OCI-LY1 (cell line): ENCODE measurements at regions not wholly inside any gene's neighbourhood (a gene's known extent, or its start where the extent isn't known, plus 50 kb on each side); places are given as distances from the start of the nearest gene placed in this dataset.

Experiments
- H2AFZ ChIP-seq: fragments of 200-600 bp; sonication (generic), shearing (Covaris generic); 2 replicates; pipeline ENCODE4 v1.6.0; 2014; ENCODE audit warnings: antibody characterized with exemption, mild to moderate bottlenecking, low read length
- H3F3A ChIP-seq: fragments of 200-600 bp; sonication (generic), shearing (Covaris generic); 2 replicates; pipeline ENCODE4 v1.6.0; 2014; ENCODE audit warnings: mild to moderate bottlenecking, antibody characterized with exemption, low read length, moderate library complexity; ENCODE audit not compliant: insufficient read depth
- H3K27ac ChIP-seq: fragments of 200-600 bp; sonication (generic); 2 replicates; pipeline ENCODE4 v1.5.1; 2014; ENCODE audit warnings: low read length, mixed run types, mild to moderate bottlenecking, low read depth; ENCODE audit not compliant: poor library complexity, severe bottlenecking
- H3K27me3 ChIP-seq: fragments of 200-600 bp; sonication (generic); 2 replicates; pipeline ENCODE4 v1.6.0; 2014; ENCODE audit warnings: antibody characterized with exemption, mild to moderate bottlenecking, low read length, moderate library complexity; ENCODE audit not compliant: insufficient read depth
- H3K36me3 ChIP-seq: fragments of 200-600 bp; sonication (generic); 2 replicates; pipeline ENCODE4 v1.6.1; 2014; ENCODE audit warnings: mild to moderate bottlenecking, antibody characterized with exemption, low read length, moderate library complexity, mixed read lengths; ENCODE audit not compliant: insufficient read depth
- H3K4me1 ChIP-seq: fragments of 200-600 bp; sonication (generic); 2 replicates; pipeline ENCODE4 v1.5.1; 2014; ENCODE audit warnings: mild to moderate bottlenecking, low read length, moderate library complexity; ENCODE audit not compliant: insufficient read depth, severe bottlenecking
- H3K4me2 ChIP-seq: fragments of 200-600 bp; sonication (generic), shearing (Covaris generic); 2 replicates; pipeline ENCODE4 v1.6.1; 2014; ENCODE audit warnings: low read length
- H3K4me3 ChIP-seq: fragments of 200-600 bp; sonication (generic); 2 replicates; pipeline ENCODE4 v1.5.1; 2014; ENCODE audit warnings: low read length, low read depth, mild to moderate bottlenecking, mixed read lengths; ENCODE audit not compliant: poor library complexity, severe bottlenecking
- H3K79me2 ChIP-seq: fragments of 200-600 bp; shearing (Covaris generic); 2 replicates; pipeline ENCODE4 v1.6.1; 2016; ENCODE audit warnings: mixed run types, low read length, mixed read lengths; ENCODE audit not compliant: insufficient read depth
- H3K9ac ChIP-seq: fragments of 200-600 bp; sonication (generic), shearing (Covaris generic); 2 replicates; pipeline ENCODE4 v1.6.1; 2014; ENCODE audit warnings: mild to moderate bottlenecking, low read length, mixed read lengths
- H3K9me2 ChIP-seq: fragments of 200-600 bp; sonication (generic), shearing (Covaris generic); 2 replicates; pipeline ENCODE4 v1.6.1; 2014; ENCODE audit warnings: low read depth, mild to moderate bottlenecking, low read length, mixed read lengths
- H3K9me3 ChIP-seq: fragments of 200-600 bp; shearing (Covaris generic); 2 replicates; pipeline ENCODE4 v1.6.1; 2014; ENCODE audit warnings: low read length, mixed read lengths
- H4K20me1 ChIP-seq: fragments of 200-600 bp; sonication (generic), shearing (Covaris generic); 2 replicates; pipeline ENCODE4 v1.6.0; 2016; ENCODE audit warnings: mild to moderate bottlenecking, low read length; ENCODE audit not compliant: insufficient read depth
- EZH2 ChIP-seq: fragments of 200-600 bp; sonication (generic), shearing (Covaris generic); IDR thresholded peaks from 2 replicates; pipeline ENCODE4 v1.8.0; 2017; ENCODE audit warnings: borderline replicate concordance, mixed run types, mild to moderate bottlenecking, antibody characterized with exemption, low read length, moderate library complexity, mixed read lengths
- TF ChIP-seq, protein P1 (sequence below): fragments of 200-600 bp; sonication (generic), shearing (Covaris generic); IDR thresholded peaks from 2 replicates; pipeline ENCODE4 v1.5.1; 2017; ENCODE audit warnings: mild to moderate bottlenecking, antibody characterized with exemption, low read length, moderate library complexity, mixed read lengths

DNA sequence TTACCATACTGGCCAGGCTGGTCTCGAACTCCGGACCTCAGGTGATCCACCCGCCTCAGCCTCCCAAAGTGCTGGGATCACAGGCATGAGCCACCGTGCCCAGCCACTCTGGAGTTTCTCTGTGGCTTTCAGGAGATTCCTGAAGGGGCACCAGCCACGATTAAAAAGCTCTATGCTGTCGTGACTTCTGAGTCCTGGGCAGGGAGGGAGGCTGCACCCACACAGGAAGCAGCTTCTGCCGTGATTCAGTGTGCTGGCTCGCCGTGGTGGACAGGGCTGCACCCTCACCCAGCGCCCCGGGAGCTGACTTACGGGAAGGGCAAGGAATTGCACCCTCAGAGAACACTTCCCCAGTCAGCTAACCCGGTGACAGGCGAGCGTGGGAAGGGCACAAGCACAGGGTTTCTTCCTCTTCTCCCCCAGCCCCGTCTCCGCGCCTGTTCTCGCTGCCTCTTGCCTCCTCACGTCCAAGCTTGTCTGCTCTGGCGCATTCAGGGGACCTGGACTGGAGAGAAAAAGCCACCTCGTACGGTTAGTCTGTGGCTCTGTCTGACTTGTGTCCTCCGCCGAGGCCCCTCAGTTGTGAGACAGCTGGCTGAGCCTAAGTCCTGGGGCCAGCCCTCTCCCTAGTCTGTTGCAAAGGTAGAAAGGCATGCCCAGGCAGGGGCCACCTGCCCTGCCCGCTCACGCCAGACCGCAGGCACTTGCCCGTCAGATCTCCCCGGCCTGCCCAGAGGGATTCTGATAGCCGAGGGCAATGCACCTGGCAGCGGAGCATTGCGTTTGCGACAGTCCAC is 145.0 kb downstream of the SEC14L1 start:
- no peaks in the 10 kb centered on the region for H3K9me3 ChIP-seq
- peaks cover 5% of the 10 kb centered on the region; the same call in 1 of the 2 replicates for H3K27me3 ChIP-seq
- no peak overlapping the region for H3K9ac ChIP-seq
- no peaks in the 10 kb centered on the region for H3F3A ChIP-seq
- no peaks in the 10 kb centered on the region for H3K9me2 ChIP-seq
- H3K27ac ChIP-seq, result no peak overlapping the region
- no peak overlapping the region for H2AFZ ChIP-seq
- no peaks in the 10 kb centered on the region for H3K36me3 ChIP-seq
- no peak overlapping the region for H3K4me3 ChIP-seq
- H3K4me2 ChIP-seq, result no peak overlapping the region
- no peaks in the 10 kb centered on the region for H4K20me1 ChIP-seq
- H3K4me1 ChIP-seq, result peaks cover 20% of the 10 kb centered on the region
- no peak for TF ChIP-seq EZH2
- TF ChIP-seq, protein P1, sequence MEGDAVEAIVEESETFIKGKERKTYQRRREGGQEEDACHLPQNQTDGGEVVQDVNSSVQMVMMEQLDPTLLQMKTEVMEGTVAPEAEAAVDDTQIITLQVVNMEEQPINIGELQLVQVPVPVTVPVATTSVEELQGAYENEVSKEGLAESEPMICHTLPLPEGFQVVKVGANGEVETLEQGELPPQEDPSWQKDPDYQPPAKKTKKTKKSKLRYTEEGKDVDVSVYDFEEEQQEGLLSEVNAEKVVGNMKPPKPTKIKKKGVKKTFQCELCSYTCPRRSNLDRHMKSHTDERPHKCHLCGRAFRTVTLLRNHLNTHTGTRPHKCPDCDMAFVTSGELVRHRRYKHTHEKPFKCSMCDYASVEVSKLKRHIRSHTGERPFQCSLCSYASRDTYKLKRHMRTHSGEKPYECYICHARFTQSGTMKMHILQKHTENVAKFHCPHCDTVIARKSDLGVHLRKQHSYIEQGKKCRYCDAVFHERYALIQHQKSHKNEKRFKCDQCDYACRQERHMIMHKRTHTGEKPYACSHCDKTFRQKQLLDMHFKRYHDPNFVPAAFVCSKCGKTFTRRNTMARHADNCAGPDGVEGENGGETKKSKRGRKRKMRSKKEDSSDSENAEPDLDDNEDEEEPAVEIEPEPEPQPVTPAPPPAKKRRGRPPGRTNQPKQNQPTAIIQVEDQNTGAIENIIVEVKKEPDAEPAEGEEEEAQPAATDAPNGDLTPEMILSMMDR, result no peak
- no peaks in the 10 kb centered on the region for H3K79me2 ChIP-seq

DNA sequence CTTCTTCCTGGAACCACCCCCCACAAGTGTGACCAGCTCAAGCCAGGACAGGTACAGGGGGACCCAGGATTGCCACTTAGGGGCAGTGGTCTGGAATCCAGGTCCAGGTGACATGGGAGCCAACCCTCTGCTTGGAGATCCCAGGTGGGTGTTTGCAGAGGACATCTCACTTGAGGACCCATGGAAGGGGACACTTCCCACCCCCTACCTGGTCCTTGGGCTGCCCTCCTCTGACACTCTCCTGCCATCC is 145.5 kb downstream of the SEC14L1 start:
- TF ChIP-seq EZH2, result no peak
- TF ChIP-seq, protein P1, result no peak
- Histone ChIP-seq H2AFZ (no peak overlapping the region), H3K4me3 (no peak overlapping the region), H3K4me2 (no peak overlapping the region), H3K9me2 (no peaks in the 10 kb centered on the region), H3K36me3 (no peaks in the 10 kb centered on the region), H3K27me3 (peaks cover 5% of the 10 kb centered on the region; the same call in 1 of the 2 replicates), H3K9ac (no peak overlapping the region), H4K20me1 (no peaks in the 10 kb centered on the region), H3F3A (no peaks in the 10 kb centered on the region), H3K79me2 (no peaks in the 10 kb centered on the region), H3K4me1 (peaks cover 20% of the 10 kb centered on the region), H3K9me3 (no peaks in the 10 kb centered on the region), H3K27ac (no peak overlapping the region)

DNA sequence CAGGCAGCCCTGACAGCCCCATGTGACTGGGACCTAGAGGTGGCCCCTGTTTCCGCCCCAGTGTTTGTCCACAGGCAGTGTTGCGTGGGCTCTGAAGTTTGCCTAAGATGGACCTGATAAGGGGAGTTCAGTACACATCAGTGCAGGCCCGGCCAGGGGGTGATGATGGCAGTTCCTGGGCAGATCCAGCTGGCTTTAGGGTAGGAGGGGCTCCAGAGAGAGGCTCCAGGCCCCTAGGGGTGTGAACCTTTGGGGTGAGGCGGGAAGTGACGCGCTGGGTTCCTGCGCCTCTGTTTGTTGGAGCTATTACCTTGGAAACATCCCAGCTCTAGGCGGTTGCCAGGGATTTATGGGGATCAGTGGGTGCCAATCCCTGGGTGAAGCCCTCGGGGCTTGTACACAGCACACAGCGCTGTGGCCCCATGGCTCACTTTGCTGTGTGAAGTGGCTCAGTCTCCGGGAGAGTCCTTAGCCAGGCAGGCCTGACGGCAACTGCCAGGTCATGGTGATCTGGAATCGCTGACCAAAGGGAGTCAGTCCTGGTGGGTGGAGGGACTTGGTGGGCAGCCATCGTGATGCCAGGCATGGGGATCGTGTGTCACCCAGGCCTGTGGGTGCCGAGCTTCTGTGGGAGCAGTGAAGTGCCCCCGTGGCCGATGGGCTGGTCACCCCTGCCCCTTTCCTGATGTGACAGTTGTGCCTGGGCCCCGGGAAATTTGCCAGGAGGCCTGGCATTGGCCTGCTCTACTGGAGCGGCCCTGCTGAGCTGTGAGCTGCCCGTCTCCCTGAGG is 146.1 kb downstream of the SEC14L1 start:
- Histone ChIP-seq H3K27ac (no peak overlapping the region), H3K79me2 (no peaks in the 10 kb centered on the region), H3F3A (no peaks in the 10 kb centered on the region), H4K20me1 (no peaks in the 10 kb centered on the region), H3K9me3 (no peaks in the 10 kb centered on the region), H2AFZ (no peak overlapping the region), H3K36me3 (no peaks in the 10 kb centered on the region), H3K9me2 (no peaks in the 10 kb centered on the region), H3K4me2 (no peak overlapping the region), H3K9ac (no peak overlapping the region), H3K4me3 (no peak overlapping the region), H3K4me1 (peaks cover 15% of the 10 kb centered on the region), H3K27me3 (peaks cover 5% of the 10 kb centered on the region; the same call in 1 of the 2 replicates)
- no peak for TF ChIP-seq EZH2
- TF ChIP-seq, protein P1, result no peak
